Right lobe of liver (tissue), 6 donors: ENCODE measurements at regions not wholly inside any gene's neighbourhood (a gene's known extent, or its start where the extent isn't known, plus 50 kb on each side); places are given as distances from the start of the nearest gene placed in this dataset.

Experiments
- ATAC-seq, 4 donors: fragments of 200-7000 bp; cut with Tn5 transposase; one replicate each; pipeline ENCODE4 v1.9.1; 2020; ENCODE audit warnings: mild to moderate bottlenecking in 4 of 4, moderate library complexity in 4 of 4
- DNase-seq, 3 donors: peaks; one replicate each; pipeline ENCODE4 v3.0.0-alpha.2; 2020
- H3K27ac ChIP-seq, 3 donors: fragments of 200-600 bp; one replicate each; pipeline ENCODE4 v1.8.0; 2022
- H3K27me3 ChIP-seq, 2 donors: fragments of 200-600 bp; one replicate each; pipeline ENCODE4 v1.8.0; 2022
- H3K36me3 ChIP-seq, 4 donors: fragments of 200-600 bp; sonication (generic) in 1 of 4; one replicate each; pipeline versions ENCODE4 v1.5.1 to v1.8.0; 2017 to 2022; ENCODE audit warnings: control low read depth in 1 of 4
- H3K4me1 ChIP-seq, 4 donors: fragments of 200-600 bp; sonication (generic) in 1 of 4; one replicate each; pipeline versions ENCODE4 v1.5.1 to v1.8.0; 2017 to 2022; ENCODE audit warnings: control low read depth in 1 of 4
- H3K4me3 ChIP-seq, 3 donors: fragments of 200-600 bp; one replicate each; pipeline ENCODE4 v1.8.0; 2022
- H3K9me3 ChIP-seq, 4 donors: fragments of 200-600 bp; sonication (generic) in 1 of 4; one replicate each; pipeline versions ENCODE4 v1.5.1 to v1.8.0; 2017 to 2022; ENCODE audit warnings: control low read depth in 1 of 4
- POLR2A ChIP-seq: fragments of 450-650 bp; IDR thresholded peaks from one replicate; pipeline ENCODE4 v1.6.1; 2017; ENCODE audit warnings: antibody characterized with exemption, mild to moderate bottlenecking
- WGBS: methylation state at CpG from one replicate; pipeline ENCODE4 v1.1.6; 2018; ENCODE audit warnings: low coverage, low lambda C conversion rate; ENCODE audit not compliant: insufficient coverage; ENCODE audit errors: missing lambda C conversion rate; 5-methylcytosine and 5-hydroxymethylcytosine counted together
- intact Hi-C, 2 donors: fragments of 100-400 bp; cut with DNase I; formaldehyde crosslinking; loops; one replicate each; pipeline versions ENCODE4 v1.11.2 to v1.14.1; 2022
- TF ChIP-seq, protein P1 (sequence below), 4 donors: fragments of 200-600 bp in 3 of 4; fragments of 450-650 bp in 1 of 4; IDR thresholded peaks; one replicate each; pipeline versions ENCODE4 v1.5.1 to v1.8.0; 2016 to 2022; ENCODE audit warnings: antibody characterized with exemption in 4 of 4, mild to moderate bottlenecking in 2 of 4
- donor health status: DM: no; HTN: yes; CAD: no.
- donor health status: DM: no; HTN: no; CAD: no.
- donor health status: DM: no; HTN: no; CAD: no.
- donor health status: DM: no; HTN: yes; CAD: no.
- donor health status: DM: no; HTN: yes; CAD: no.

DNA sequence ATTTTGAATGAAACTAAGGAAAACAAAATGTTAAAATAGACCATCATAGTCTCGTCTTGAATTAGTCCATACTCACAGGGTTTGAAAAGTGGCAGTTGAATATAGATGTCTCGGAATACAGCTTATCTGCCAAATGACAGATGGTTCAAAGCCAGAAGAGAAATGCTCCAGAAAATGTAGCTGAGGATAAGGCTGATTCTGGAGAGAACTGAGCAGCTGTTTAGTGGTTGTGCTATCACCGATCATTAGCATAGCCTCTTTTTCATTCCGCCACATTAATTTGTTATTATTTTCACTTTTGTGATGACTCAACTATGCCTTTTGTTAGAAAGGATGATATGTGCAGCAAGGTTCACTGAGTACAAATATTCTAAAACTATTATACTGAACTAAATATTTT is 390.2 kb upstream of the MAN1A1 start:
- no peak for DNase-seq
- no peak for TF ChIP-seq POLR2A
- TF ChIP-seq, protein P1, sequence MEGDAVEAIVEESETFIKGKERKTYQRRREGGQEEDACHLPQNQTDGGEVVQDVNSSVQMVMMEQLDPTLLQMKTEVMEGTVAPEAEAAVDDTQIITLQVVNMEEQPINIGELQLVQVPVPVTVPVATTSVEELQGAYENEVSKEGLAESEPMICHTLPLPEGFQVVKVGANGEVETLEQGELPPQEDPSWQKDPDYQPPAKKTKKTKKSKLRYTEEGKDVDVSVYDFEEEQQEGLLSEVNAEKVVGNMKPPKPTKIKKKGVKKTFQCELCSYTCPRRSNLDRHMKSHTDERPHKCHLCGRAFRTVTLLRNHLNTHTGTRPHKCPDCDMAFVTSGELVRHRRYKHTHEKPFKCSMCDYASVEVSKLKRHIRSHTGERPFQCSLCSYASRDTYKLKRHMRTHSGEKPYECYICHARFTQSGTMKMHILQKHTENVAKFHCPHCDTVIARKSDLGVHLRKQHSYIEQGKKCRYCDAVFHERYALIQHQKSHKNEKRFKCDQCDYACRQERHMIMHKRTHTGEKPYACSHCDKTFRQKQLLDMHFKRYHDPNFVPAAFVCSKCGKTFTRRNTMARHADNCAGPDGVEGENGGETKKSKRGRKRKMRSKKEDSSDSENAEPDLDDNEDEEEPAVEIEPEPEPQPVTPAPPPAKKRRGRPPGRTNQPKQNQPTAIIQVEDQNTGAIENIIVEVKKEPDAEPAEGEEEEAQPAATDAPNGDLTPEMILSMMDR (IDR thresholded peaks at IDR 0.05), result no peak
- no peaks in the 10 kb centered on the region for H3K36me3 ChIP-seq
- intact Hi-C loops, result no loop called here
- 47% methylated on average over 4 of the region's 4 CpGs for WGBS
- H3K27ac ChIP-seq, result no peak overlapping the region
- H3K4me3 ChIP-seq, result no peak overlapping the region
- ATAC-seq, result no peak
- no peaks in the 10 kb centered on the region for H3K9me3 ChIP-seq
- no peaks in the 10 kb centered on the region for H3K27me3 ChIP-seq
- no peaks in the 10 kb centered on the region for H3K4me1 ChIP-seq

DNA sequence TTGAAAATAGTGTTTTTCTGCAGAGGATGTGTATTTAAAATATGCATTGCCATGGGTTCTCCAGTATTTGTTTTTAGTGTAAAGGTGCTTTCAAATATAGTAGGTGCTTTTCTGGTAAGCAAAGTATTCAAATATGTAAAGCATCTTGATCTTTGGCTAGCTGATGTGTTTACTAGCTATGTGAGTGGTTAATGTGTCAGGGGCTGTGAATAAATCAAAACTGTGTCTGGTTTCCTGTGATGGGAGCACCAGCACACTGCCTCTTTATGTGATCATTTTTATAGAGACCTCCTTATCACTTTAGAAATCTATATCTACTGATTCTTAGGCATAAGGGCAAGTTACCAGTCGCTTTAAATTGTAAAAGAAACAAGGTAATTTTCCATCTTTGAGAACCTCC is 388.9 kb upstream of the MAN1A1 start:
- no peaks in the 10 kb centered on the region for H3K36me3 ChIP-seq
- no peak for ATAC-seq
- H3K4me3 ChIP-seq, result no peak overlapping the region
- intact Hi-C loops, result no loop called here
- H3K27ac ChIP-seq, result no peak overlapping the region
- H3K9me3 ChIP-seq, result no peaks in the 10 kb centered on the region
- TF ChIP-seq, protein P1 (IDR thresholded peaks at IDR 0.05), result no peak
- TF ChIP-seq POLR2A, result no peak
- DNase-seq, result no peak
- 71% methylated on average over 1 of the region's 1 CpG for WGBS
- no peaks in the 10 kb centered on the region for H3K27me3 ChIP-seq
- H3K4me1 ChIP-seq, result no peaks in the 10 kb centered on the region

DNA sequence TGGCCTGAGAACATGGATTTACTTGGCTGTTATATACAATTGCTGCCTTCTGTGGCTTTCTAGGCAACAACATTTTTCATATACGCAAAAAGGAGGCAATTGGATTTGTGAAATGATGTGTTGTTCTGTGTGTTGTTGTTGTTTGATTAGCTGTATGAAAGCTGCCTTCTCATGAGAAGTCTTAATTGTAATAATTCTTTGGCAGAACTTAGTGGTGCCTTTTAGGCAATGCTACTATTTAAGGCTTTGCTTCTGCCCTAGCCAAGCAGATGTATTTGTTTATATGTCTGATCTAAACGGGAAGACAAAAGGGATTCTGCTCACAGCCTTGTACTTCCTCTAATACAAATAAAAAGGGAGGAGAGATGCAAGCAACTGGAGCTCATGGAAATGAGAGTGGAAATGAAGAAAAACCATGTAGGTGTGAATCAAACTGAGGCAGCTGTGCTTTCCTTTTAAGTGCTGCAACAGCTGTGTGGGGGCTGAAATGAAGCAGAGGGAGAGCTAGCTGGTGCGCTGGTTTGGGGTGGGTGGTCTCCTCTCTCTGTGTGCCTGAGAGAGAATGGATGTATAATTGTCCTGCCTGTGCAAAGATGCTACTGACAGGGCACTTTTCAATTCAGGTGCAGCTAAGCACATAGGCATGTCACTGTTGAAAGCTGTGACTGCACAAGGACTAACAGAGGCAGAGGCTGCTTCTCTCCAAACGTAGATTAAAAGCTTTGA is 386.9 kb upstream of the MAN1A1 start:
- Histone ChIP-seq H3K4me3 (no peak overlapping the region), H3K27ac (no peak overlapping the region), H3K36me3 (no peaks in the 10 kb centered on the region), H3K27me3 (no peaks in the 10 kb centered on the region), H3K4me1 (no peaks in the 10 kb centered on the region), H3K9me3 (no peaks in the 10 kb centered on the region)
- no peak for DNase-seq
- intact Hi-C loops, result no loop called here
- no peak for ATAC-seq
- WGBS, result 32% methylated on average over 3 of the region's 4 CpGs
- TF ChIP-seq POLR2A, result no peak
- TF ChIP-seq, protein P1 (IDR thresholded peaks at IDR 0.05), result no peak

DNA sequence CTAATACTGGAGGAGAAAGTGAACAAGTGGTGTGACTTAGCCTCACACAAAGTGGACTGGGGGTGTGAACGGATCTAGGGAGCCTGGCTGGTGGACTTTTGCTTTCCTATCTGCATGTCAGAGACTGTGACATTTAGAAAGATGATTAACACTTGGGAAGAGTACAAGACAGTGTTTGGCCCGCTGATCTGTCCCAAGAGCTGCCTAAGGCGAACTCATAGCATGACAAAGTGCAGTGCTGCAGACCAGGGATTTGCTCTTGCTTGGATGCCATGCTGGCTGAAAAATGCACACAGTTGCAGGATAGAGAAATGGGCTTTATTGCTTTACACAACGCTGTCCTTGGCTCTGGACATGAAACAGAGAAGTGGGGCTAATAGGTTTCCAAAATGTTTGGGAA is 386.0 kb upstream of the MAN1A1 start:
- TF ChIP-seq, protein P1 (IDR thresholded peaks at IDR 0.05), result no peak
- no peak for TF ChIP-seq POLR2A
- intact Hi-C loops, result no loop called here
- ATAC-seq (no peak), DNase-seq (no peak)
- no peaks in the 10 kb centered on the region for H3K9me3 ChIP-seq
- no peak overlapping the region for H3K27ac ChIP-seq
- H3K27me3 ChIP-seq, result no peaks in the 10 kb centered on the region
- no peak overlapping the region for H3K4me3 ChIP-seq
- WGBS, result 63% methylated on average over 3 of the region's 4 CpGs
- H3K36me3 ChIP-seq, result no peaks in the 10 kb centered on the region
- H3K4me1 ChIP-seq, result no peaks in the 10 kb centered on the region
